Astrocyte of the cerebellum (primary cell): ENCODE measurements at regions not wholly inside any gene's neighbourhood (a gene's known extent, or its start where the extent isn't known, plus 50 kb on each side); places are given as distances from the start of the nearest gene placed in this dataset.

Experiments used
- DNase-seq: peaks from one replicate; pipeline ENCODE4 v3.0.0-alpha.2; 2011; ENCODE audit warnings: low read depth
- H3K4me3 ChIP-seq: 2 replicates; pipeline ENCODE4 v1.5.1; 2011; ENCODE audit warnings: mild to moderate bottlenecking, low read depth, low read length, moderate library complexity
- CTCF ChIP-seq: IDR thresholded peaks from 2 replicates; pipeline ENCODE4 v1.5.1; 2012; ENCODE audit warnings: low read length, low read depth, moderate library complexity, mild to moderate bottlenecking; ENCODE audit errors: missing control alignments
- in situ Hi-C: cut with HindIII; loops from 2 replicates; pipeline ENCODE4 v1.10.0; 2017; ENCODE audit warnings: low sequenced_read_pairs

- DNase-seq: no peak
- in situ Hi-C loops: no loop called here
- H3K4me3 ChIP-seq: no peak overlapping the region
- TF ChIP-seq CTCF: no peak
Observed at GRCh38 chr14:65878586-65878985, 466.1 kb downstream of the FUT8 start.

- no peak for TF ChIP-seq CTCF
- no peak overlapping the region for H3K4me3 ChIP-seq
- in situ Hi-C loops: no loop called here
- DNase-seq: no peak
Observed at GRCh38 chr14:65879248-65880009, 466.9 kb downstream of the FUT8 start.

GRCh38 chr14:65880507-65880906 is 468.0 kb downstream of the FUT8 start:
- H3K4me3 ChIP-seq: no peak overlapping the region
- in situ Hi-C loops: no loop called here
- TF ChIP-seq CTCF: no peak
- no peak for DNase-seq

GRCh38 chr14:65881642-65882041 is 469.1 kb downstream of the FUT8 start:
- no peak for TF ChIP-seq CTCF
- no peak overlapping the region for H3K4me3 ChIP-seq
- in situ Hi-C loops: no loop called here
- no peak for DNase-seq

- no peak for TF ChIP-seq CTCF
- in situ Hi-C loops: no loop called here
- H3K4me3 ChIP-seq: no peak overlapping the region
- DNase-seq: no peak
Observed at GRCh38 chr14:65888677-65889076, 476.1 kb downstream of the FUT8 start.

GRCh38 chr14:65892315-65892714 is 479.8 kb downstream of the FUT8 start:
- in situ Hi-C loops: no loop called here
- TF ChIP-seq CTCF: no peak
- DNase-seq: no peak
- no peak overlapping the region for H3K4me3 ChIP-seq
